H1 (cell line): ENCODE measurements at regions not wholly inside any gene's neighbourhood (a gene's known extent, or its start where the extent isn't known, plus 50 kb on each side); places are given as distances from the start of the nearest gene placed in this dataset.

Experiments used
- CTCF ChIA-PET: fragments of 300-600 bp; sonication (Branson Sonifier 250); formaldehyde crosslinking; loops from one replicate; lab custom pipeline; 2021; ENCODE audit not compliant: partially characterized antibody; lab: Charles Lee
- POLR2A ChIA-PET: fragments of 300-600 bp; sonication (Branson Sonifier 250); formaldehyde crosslinking; loops from one replicate; lab custom pipeline; 2021; ENCODE audit warnings: inconsistent platforms; ENCODE audit not compliant: partially characterized antibody; lab: Charles Lee
- DNase-seq, 2 experiments: peaks; one replicate each; pipeline versions ENCODE4 v3.0.0 to v3.0.0-alpha.2; 2010 to 2022; ENCODE audit warnings: low spot score in 2 of 2, low read depth in 1 of 2, mixed read lengths in 1 of 2
- FAIRE-seq: peaks from 2 replicates; lab custom pipeline; 2011; peaks lifted over from hg19 to GRCh38; lab: Jason Lieb, UNC
- H2AFZ ChIP-seq: 2 replicates; pipeline ENCODE4 v1.8.1; 2012; ENCODE audit warnings: low read length, inconsistent platforms
- H2AK5ac ChIP-seq: 2 replicates; pipeline ENCODE4 v1.6.1; 2013; ENCODE audit warnings: low read depth, low read length
- H2BK120ac ChIP-seq: replicated peaks from 2 replicates; pipeline ENCODE3; 2013; ENCODE audit warnings: low read depth, low read length, inconsistent platforms
- H2BK12ac ChIP-seq: 2 replicates; pipeline ENCODE4 v1.6.1; 2013; ENCODE audit warnings: low read depth, low read length
- H2BK15ac ChIP-seq: 2 replicates; pipeline ENCODE4 v1.6.1; 2013; ENCODE audit warnings: low read length
- H2BK20ac ChIP-seq: 2 replicates; pipeline ENCODE4 v1.6.1; 2013; ENCODE audit warnings: low read length
- H2BK5ac ChIP-seq: 2 replicates; pipeline ENCODE4 v1.6.1; 2013; ENCODE audit warnings: low read depth, low read length
- H3K14ac ChIP-seq: 2 replicates; pipeline ENCODE4 v1.6.1; 2013; ENCODE audit warnings: inconsistent platforms; ENCODE audit not compliant: insufficient read length
- H3K18ac ChIP-seq: 2 replicates; pipeline ENCODE4 v1.6.1; 2013; ENCODE audit warnings: low read length; ENCODE audit errors: extremely low read depth
- H3K23ac ChIP-seq: 2 replicates; pipeline ENCODE4 v1.6.1; 2013; ENCODE audit warnings: inconsistent platforms; ENCODE audit not compliant: insufficient read length
- H3K23me2 ChIP-seq: 2 replicates; pipeline ENCODE4 v1.6.1; 2013; ENCODE audit warnings: low read depth, low read length
- H3K27ac ChIP-seq: 2 replicates; pipeline ENCODE4 v1.6.1; 2011; ENCODE audit warnings: low read depth, low read length, inconsistent platforms
- H3K27me3 ChIP-seq, 4 experiments: replicated peaks in 1 of 4; 1 replicate in 1 of 4; 2 replicates in 3 of 4; pipeline versions ENCODE4 v1.6.1 to v1.8.1; 2011 to 2013; ENCODE audit warnings: low read length in 3 of 4, mild to moderate bottlenecking in 3 of 4, inconsistent platforms in 2 of 4, mixed read lengths in 2 of 4, moderate library complexity in 1 of 4; ENCODE audit not compliant: control insufficient read depth in 3 of 4, insufficient read depth in 3 of 4; ENCODE audit errors: extremely low read depth in 1 of 4
- H3K36me3 ChIP-seq, 4 experiments: 2 replicates each; pipeline versions ENCODE4 v1.6.1 to v1.8.1; 2011 to 2013; ENCODE audit warnings: mild to moderate bottlenecking in 4 of 4, low read length in 3 of 4, moderate library complexity in 2 of 4, control low read depth in 1 of 4, inconsistent platforms in 1 of 4; ENCODE audit not compliant: insufficient read depth in 4 of 4, control insufficient read depth in 2 of 4
- H3K4ac ChIP-seq: replicated peaks from 2 replicates; pipeline ENCODE3; 2013; ENCODE audit warnings: low read length, low read depth, mixed read lengths, inconsistent platforms; ENCODE audit not compliant: insufficient read length
- H3K4me1 ChIP-seq, 4 experiments: replicated peaks in 1 of 4; 1 replicate in 1 of 4; 2 replicates in 3 of 4; pipeline versions ENCODE4 v1.6.1 to v1.8.1; 2011 to 2013; ENCODE audit warnings: low read length in 3 of 4, inconsistent platforms in 2 of 4, mixed read lengths in 1 of 4; ENCODE audit not compliant: insufficient read depth in 4 of 4, control insufficient read depth in 3 of 4
- H3K4me2 ChIP-seq, 2 experiments: 2 replicates each; pipeline versions ENCODE4 v1.6.1 to v1.8.1; 2011 to 2013; ENCODE audit warnings: low read depth in 2 of 2, low read length in 2 of 2, control low read depth in 1 of 2, inconsistent platforms in 1 of 2, mild to moderate bottlenecking in 1 of 2; ENCODE audit not compliant: insufficient read depth in 1 of 2
- H3K4me3 ChIP-seq, 4 experiments: fragments of 200-600, 300-600 bp in 1 of 4; sonication (generic), shearing (Covaris generic), sonication (Bioruptor Twin) in 1 of 4; 2 replicates each; pipeline versions ENCODE4 v1.5.1 to v1.8.1; 2011 to 2016; ENCODE audit warnings: low read length in 4 of 4, low read depth in 3 of 4, control low read depth in 2 of 4, inconsistent platforms in 2 of 4, mild to moderate bottlenecking in 2 of 4, mixed read lengths in 1 of 4, moderate library complexity in 1 of 4; ENCODE audit not compliant: insufficient read depth in 2 of 4; ENCODE audit errors: extremely low read depth in 1 of 4
- H3K56ac ChIP-seq: replicated peaks from 2 replicates; pipeline ENCODE3; 2013; ENCODE audit warnings: low read depth, mild to moderate bottlenecking, mixed read lengths, low read length, inconsistent platforms; ENCODE audit not compliant: insufficient read length
- H3K79me1 ChIP-seq: 2 replicates; pipeline ENCODE4 v1.6.1; 2013; ENCODE audit warnings: low read depth, low read length, control low read depth
- H3K79me2 ChIP-seq, 2 experiments: 2 replicates each; pipeline versions ENCODE4 v1.6.1 to v1.8.1; 2012 to 2013; ENCODE audit warnings: low read length in 2 of 2, mild to moderate bottlenecking in 2 of 2, inconsistent platforms in 1 of 2; ENCODE audit not compliant: insufficient read depth in 2 of 2, control insufficient read depth in 1 of 2
- H3K9ac ChIP-seq, 4 experiments: replicated peaks in 1 of 4; 1 replicate in 1 of 4; 2 replicates in 3 of 4; pipeline versions ENCODE4 v1.6.1 to v1.8.1; 2011 to 2013; ENCODE audit warnings: low read depth in 3 of 4, low read length in 3 of 4, control low read depth in 2 of 4, mild to moderate bottlenecking in 2 of 4, moderate library complexity in 2 of 4, inconsistent platforms in 1 of 4; ENCODE audit errors: extremely low read depth in 1 of 4
- H3K9me3 ChIP-seq, 2 experiments: 2 replicates each; pipeline versions ENCODE4 v1.6.1 to v1.8.1; 2012 to 2013; ENCODE audit warnings: mild to moderate bottlenecking in 2 of 2, moderate library complexity in 2 of 2, control low read depth in 1 of 2, inconsistent platforms in 1 of 2, low read depth in 1 of 2, low read length in 1 of 2, mixed read lengths in 1 of 2; ENCODE audit not compliant: insufficient read depth in 2 of 2
- H4K20me1 ChIP-seq, 2 experiments: replicated peaks in 1 of 2; 2 replicates each; pipeline versions ENCODE3 to v1.8.1; 2011 to 2013; ENCODE audit warnings: inconsistent platforms in 2 of 2, low read length in 2 of 2, mild to moderate bottlenecking in 1 of 2; ENCODE audit not compliant: insufficient read depth in 2 of 2, control insufficient read depth in 1 of 2
- H4K5ac ChIP-seq: 2 replicates; pipeline ENCODE4 v1.6.1; 2013; ENCODE audit warnings: low read length, low read depth, mixed read lengths, inconsistent platforms; ENCODE audit not compliant: insufficient read length
- H4K8ac ChIP-seq: 2 replicates; pipeline ENCODE4 v1.8.0; 2013; ENCODE audit warnings: mild to moderate bottlenecking, moderate library complexity, low read length, inconsistent platforms; ENCODE audit not compliant: insufficient read depth; ENCODE audit errors: extremely low read depth
- H4K91ac ChIP-seq: replicated peaks from 2 replicates; pipeline ENCODE3; 2013; ENCODE audit warnings: low read length, mixed read lengths, inconsistent platforms; ENCODE audit not compliant: insufficient read length
- MAFK ChIP-seq: IDR thresholded peaks from 2 replicates; pipeline ENCODE4 v1.6.1; 2012; ENCODE audit warnings: low read depth, mild to moderate bottlenecking, improper control_type of control experiment, low read length
- SIN3A ChIP-seq, 2 experiments: IDR thresholded peaks in 1 of 2; conservative IDR thresholded peaks in 1 of 2; 2 replicates each; pipeline ENCODE4 v1.6.1; 2011 to 2012; ENCODE audit warnings: low read length in 2 of 2, improper control_type of control experiment in 1 of 2, low read depth in 1 of 2, mild to moderate bottlenecking in 1 of 2
- WGBS, 2 experiments: shearing (Covaris generic) in 1 of 2; methylation state at CpG; one replicate each; pipeline versions ENCODE4 v1.1.6 to v1.1.7; 2013 to 2015; ENCODE audit warnings: low lambda C conversion rate in 2 of 2, mixed read lengths in 2 of 2, inconsistent platforms in 1 of 2, low coverage in 1 of 2, missing lambda C conversion rate in 1 of 2; ENCODE audit not compliant: insufficient replicate concordance in 2 of 2, insufficient coverage in 1 of 2, insufficient read length in 1 of 2; ENCODE audit errors: extremely low coverage in 1 of 2, missing lambda C conversion rate in 1 of 2; 5-methylcytosine and 5-hydroxymethylcytosine counted together

- no peak for DNase-seq
- Histone ChIP-seq H3K9me3 (peaks cover 0 to 4% of the 10 kb centered on the region in 2 experiments; a peak in 2 of 4 replicates), H4K5ac (no peak overlapping the region), H4K91ac (no peak overlapping the region), H3K27ac (no peak overlapping the region), H3K23me2 (no peaks in the 10 kb centered on the region), H2BK12ac (no peak overlapping the region), H3K79me2 (no peaks in the 10 kb centered on the region), H3K4me1 (peaks cover 0 to 4% (median 0%) of the 10 kb centered on the region in 4 experiments; a peak in 1 of 7 replicates), H3K56ac (no peak overlapping the region), H3K23ac (no peak overlapping the region), H3K36me3 (no peaks in the 10 kb centered on the region), H3K4me2 (no peak overlapping the region), H3K9ac (no peak overlapping the region), H4K8ac (no peak overlapping the region), H3K14ac (no peak overlapping the region), H3K79me1 (no peaks in the 10 kb centered on the region), H3K27me3 (no peaks in the 10 kb centered on the region; a peak in 1 of 7 replicates), H3K4me3 (no peak overlapping the region), H2BK5ac (no peak overlapping the region), H4K20me1 (no peaks in the 10 kb centered on the region), H2AFZ (no peak overlapping the region), H3K4ac (no peak overlapping the region), H2BK20ac (no peak overlapping the region), H2BK120ac (no peak overlapping the region), H3K18ac (no peak overlapping the region), H2BK15ac (no peak overlapping the region), H2AK5ac (no peak overlapping the region)
- no peak for TF ChIP-seq MAFK
- no peak for TF ChIP-seq SIN3A (conservative IDR thresholded peaks at IDR 0.05 in 1 of 2, IDR thresholded peaks at IDR 0.05 in 1 of 2; ENCODE audit: low read depth in 1 of 2, low read length in 2 of 2)
- ChIA-PET POLR2A (no interaction called here), CTCF (interaction anchor here (0.6 to 9.0 kb wide), 8 partner anchors 8 to 435 kb away, joined by 3 to 74 read pairs (median 4); no protein-coding TSS in a partner anchor)
- no peak for FAIRE-seq
- 79% methylated on average over 2 of the region's 2 CpGs; no CpG with 5 or more reads in 1 of the 2 experiments for WGBS, 2 experiments
These were observed 281.3 kb downstream of the BMP7 start for GRCh38 chr20:56985066-56985685.
